GM21528 (cell line): ENCODE measurements at regions not wholly inside any gene's neighbourhood (a gene's known extent, or its start where the extent isn't known, plus 50 kb on each side); places are given as distances from the start of the nearest gene placed in this dataset.

Source experiments
- ATAC-seq: cut with Tn5 transposase; IDR thresholded peaks from one replicate; pipeline ENCODE4 v1.9.1; 2021; ENCODE audit warnings: mild to moderate bottlenecking, moderate library complexity; ENCODE audit not compliant: unreplicated experiment, low FRiP score

GRCh38 chr2:58650781-58651180 lies 409.7 kb upstream of the FANCL start:
- no peak for ATAC-seq

GRCh38 chr2:58649756-58650155 lies 408.6 kb upstream of the FANCL start:
- ATAC-seq: no peak

GRCh38 chr2:58645017-58645416 lies 403.9 kb upstream of the FANCL start:
- no peak for ATAC-seq

GRCh38 chr2:58644451-58644850 lies 403.3 kb upstream of the FANCL start:
- no peak for ATAC-seq

GRCh38 chr2:58641001-58641400 lies 399.9 kb upstream of the FANCL start:
- no peak for ATAC-seq

GRCh38 chr2:58640042-58640441 lies 398.9 kb upstream of the FANCL start:
- no peak for ATAC-seq

GRCh38 chr2:58638256-58638805 lies 397.2 kb upstream of the FANCL start:
- no peak for ATAC-seq

- no peak for ATAC-seq
Measured at GRCh38 chr2:58636872-58637271, 395.7 kb upstream of the FANCL start.

GRCh38 chr2:58635801-58636375 lies 394.8 kb upstream of the FANCL start:
- ATAC-seq: no peak

GRCh38 chr2:58634653-58635370 lies 393.7 kb upstream of the FANCL start:
- no peak for ATAC-seq

- ATAC-seq: no peak
Measured at GRCh38 chr2:58633613-58634365, 392.7 kb upstream of the FANCL start.

- no peak for ATAC-seq
Measured at GRCh38 chr2:58631986-58632385, 390.9 kb upstream of the FANCL start.

- no peak for ATAC-seq
Measured at GRCh38 chr2:58629545-58630119, 388.5 kb upstream of the FANCL start.

- no peak for ATAC-seq
Measured at GRCh38 chr2:58620896-58621295, 379.8 kb upstream of the FANCL start.

- no peak for ATAC-seq
Measured at GRCh38 chr2:58620093-58620492, 379.0 kb upstream of the FANCL start.

- no peak for ATAC-seq
Measured at GRCh38 chr2:58616961-58617360, 375.8 kb upstream of the FANCL start.

- no peak for ATAC-seq
Measured at GRCh38 chr2:58614219-58614618, 373.1 kb upstream of the FANCL start.

- no peak for ATAC-seq
Measured at GRCh38 chr2:58612973-58613372, 371.8 kb upstream of the FANCL start.

- ATAC-seq: no peak
Measured at GRCh38 chr2:58609326-58609725, 368.2 kb upstream of the FANCL start.

GRCh38 chr2:58608146-58608545 lies 367.0 kb upstream of the FANCL start:
- ATAC-seq: no peak

GRCh38 chr2:58607448-58607847 lies 366.3 kb upstream of the FANCL start:
- no peak for ATAC-seq
